Endothelial cell of umbilical vein (primary cell): ENCODE measurements at regions not wholly inside any gene's neighbourhood (a gene's known extent, or its start where the extent isn't known, plus 50 kb on each side); places are given as distances from the start of the nearest gene placed in this dataset.
"Not testable (repeated sequence)": the region's sequence is repeated elsewhere in the genome, so short reads cannot be mapped to it uniquely, and the experiment has no call there.

Source experiments
- BruUV-seq: library from RNA; stranded (reverse); fragments of 400-500 nt; replicated peaks from 2 replicates; lab custom pipeline; 2021; lab: Mats Ljungman, UMichigan
- CTCF ChIA-PET: fragments of 300-600, 350-600 bp; sonication (Branson Sonifier 250); formaldehyde crosslinking; loops from one replicate; lab custom pipeline; 2021; ENCODE audit warnings: antibody characterized with exemption, inconsistent platforms; lab: Charles Lee
- POLR2A ChIA-PET: fragments of 300-600, 350-600 bp; sonication (Branson Sonifier 250); formaldehyde crosslinking; loops from one replicate; lab custom pipeline; 2021; ENCODE audit warnings: antibody characterized with exemption, inconsistent platforms; lab: Charles Lee
- DNase-seq: peaks from one replicate; pipeline ENCODE4 v3.0.0-alpha.2; 2011; ENCODE audit warnings: low read depth, low spot score
- FAIRE-seq: peaks from 2 replicates; lab custom pipeline; 2011; peaks lifted over from hg19 to GRCh38; lab: Jason Lieb, UNC
- H2AFZ ChIP-seq: 2 replicates; pipeline ENCODE4 v1.6.0; 2012; ENCODE audit warnings: low read depth, low read length, control low read depth, inconsistent platforms
- H3K27ac ChIP-seq: 2 replicates; pipeline ENCODE4 v1.5.1; 2011; ENCODE audit warnings: low read depth, mild to moderate bottlenecking, control low read depth, low read length, moderate library complexity; ENCODE audit not compliant: insufficient read depth
- H3K27me3 ChIP-seq, 2 experiments: 2 replicates each; pipeline versions ENCODE4 v1.6.0 to v1.6.1; 2011; ENCODE audit warnings: low read length in 2 of 2, mixed read lengths in 1 of 2; ENCODE audit not compliant: control insufficient read depth in 2 of 2, insufficient read depth in 2 of 2
- H3K36me3 ChIP-seq, 2 experiments: 2 replicates in 1 of 2; 3 replicates in 1 of 2; pipeline ENCODE4 v1.5.1; 2011; ENCODE audit warnings: low read length in 2 of 2, mild to moderate bottlenecking in 1 of 2, moderate library complexity in 1 of 2; ENCODE audit not compliant: control insufficient read depth in 2 of 2, insufficient read depth in 2 of 2; ENCODE audit errors: extremely low read depth in 1 of 2
- H3K4me1 ChIP-seq: 3 replicates; pipeline ENCODE4 v1.5.1; 2011; ENCODE audit warnings: mild to moderate bottlenecking, low read length; ENCODE audit not compliant: control insufficient read depth, insufficient read depth; ENCODE audit errors: extremely low read depth
- H3K4me2 ChIP-seq: 2 replicates; pipeline ENCODE4 v1.6.1; 2011; ENCODE audit warnings: low read length, control low read depth, mixed read lengths; ENCODE audit not compliant: insufficient read depth
- H3K4me3 ChIP-seq, 3 experiments: fragments of 200-600 bp in 1 of 3; sonication (generic), shearing (Covaris generic) in 1 of 3; replicated peaks in 1 of 3; 2 replicates each; pipeline ENCODE4 v1.5.1; 2011 to 2016; ENCODE audit warnings: control low read depth in 3 of 3, low read length in 3 of 3, mild to moderate bottlenecking in 2 of 3, inconsistent platforms in 1 of 3, low read depth in 1 of 3, moderate library complexity in 1 of 3; ENCODE audit not compliant: insufficient read depth in 1 of 3
- H3K79me2 ChIP-seq: 2 replicates; pipeline ENCODE4 v1.6.0; 2012; ENCODE audit warnings: low read length, inconsistent platforms; ENCODE audit not compliant: control insufficient read depth, insufficient read depth
- H3K9ac ChIP-seq: replicated peaks from 2 replicates; pipeline ENCODE3; 2011; ENCODE audit warnings: low read length, control low read depth; ENCODE audit not compliant: insufficient read depth; ENCODE audit errors: extremely low read depth
- H3K9me1 ChIP-seq: replicated peaks from 3 replicates; pipeline ENCODE4 v1.6.0; 2011; ENCODE audit warnings: mild to moderate bottlenecking, low read length; ENCODE audit not compliant: control insufficient read depth, insufficient read depth; ENCODE audit errors: extremely low read depth
- H3K9me3 ChIP-seq: replicated peaks from 2 replicates; pipeline ENCODE4 v1.5.1; 2012; ENCODE audit warnings: low read length, inconsistent platforms; ENCODE audit not compliant: control insufficient read depth, insufficient read depth
- H4K20me1 ChIP-seq: replicated peaks from 2 replicates; pipeline ENCODE3; 2011; ENCODE audit warnings: mild to moderate bottlenecking, low read length; ENCODE audit not compliant: control insufficient read depth, insufficient read depth; ENCODE audit errors: extremely low read depth
- CTCF ChIP-seq, 2 donors: IDR thresholded peaks; 1 replicate in 1 of 2; 2 replicates in 1 of 2; pipeline ENCODE4 v1.5.1; 2011; ENCODE audit warnings: low read length in 2 of 2, mild to moderate bottlenecking in 2 of 2, moderate library complexity in 2 of 2, control low read depth in 1 of 2, inconsistent platforms in 1 of 2, low read depth in 1 of 2; ENCODE audit not compliant: insufficient read depth in 1 of 2; ENCODE audit errors: extremely low read depth in 1 of 2
- FOS ChIP-seq: IDR thresholded peaks from 2 replicates; pipeline ENCODE4 v1.6.1; 2011; ENCODE audit warnings: mild to moderate bottlenecking, low read length, moderate library complexity, borderline replicate concordance; ENCODE audit not compliant: insufficient read depth
- GATA2 ChIP-seq: IDR thresholded peaks from 2 replicates; pipeline ENCODE4 v1.7.0; 2011; ENCODE audit warnings: low read depth, mild to moderate bottlenecking, moderate library complexity, mixed read lengths, low read length; ENCODE audit not compliant: insufficient read length, insufficient read depth
- JUN ChIP-seq: IDR thresholded peaks from 2 replicates; pipeline ENCODE4 v1.6.1; 2011; ENCODE audit warnings: borderline replicate concordance, low read depth; ENCODE audit not compliant: insufficient read length, insufficient read depth
- MYC ChIP-seq: IDR thresholded peaks from one replicate; pipeline ENCODE4 v1.6.1; 2011; ENCODE audit warnings: mild to moderate bottlenecking, low read depth, low read length
- POLR2AphosphoS5 ChIP-seq: IDR thresholded peaks from 2 replicates; pipeline ENCODE4 v1.6.1; 2012; ENCODE audit warnings: low read depth, mild to moderate bottlenecking, control low read depth, low read length, moderate library complexity; ENCODE audit not compliant: insufficient read depth
- dilution Hi-C: fragments of 300-500 bp; cut with MboI; formaldehyde crosslinking; loops from one replicate; pipeline ENCODE4 v1.15.0; 2019; ENCODE audit warnings: low sequenced_read_pairs; ENCODE audit not compliant: extremely low pct_ligation_motif_present
- intact Hi-C: fragments of 100-400 bp; cut with micrococcal nuclease; formaldehyde crosslinking; loops from one replicate; pipeline ENCODE4 v1.10.0; 2022

- H3K4me1 ChIP-seq: peaks cover 6% of the 10 kb centered on the region
- no peak overlapping the region for H3K4me3 ChIP-seq
- CTCF ChIA-PET: no interaction called here
- no peaks in the 10 kb centered on the region for H3K9me1 ChIP-seq
- POLR2A ChIA-PET: no interaction called here
- H4K20me1 ChIP-seq: no peaks in the 10 kb centered on the region
- no TSS peak for BruUV-seq
- TF ChIP-seq FOS (peak; percentile 97), MYC (no peak), JUN (peak; percentile 96), CTCF (IDR thresholded peaks at IDR 0.05; ENCODE audit: extremely low read depth in 1 of 2, insufficient read depth in 1 of 2, low read depth in 1 of 2, low read length in 2 of 2) (no peak), POLR2AphosphoS5 (peak; percentile 59), GATA2 (peak; percentile 94)
- no peaks in the 10 kb centered on the region for H3K79me2 ChIP-seq
- H3K36me3 ChIP-seq: no peaks in the 10 kb centered on the region
- no peak overlapping the region for H3K4me2 ChIP-seq
- H3K9ac ChIP-seq: peak overlapping the region; percentile 45
- peak overlapping the region; percentile 80 for H3K27ac ChIP-seq
- no peaks in the 10 kb centered on the region for H3K9me3 ChIP-seq
- no peaks in the 10 kb centered on the region for H3K27me3 ChIP-seq
- intact Hi-C loops: no loop called here
- FAIRE-seq: peak; percentile 91
- H2AFZ ChIP-seq: no peak overlapping the region
- dilution Hi-C loops: no loop called here
- DNase-seq: peak; percentile 90
These were observed 621.5 kb upstream of the ADGRL2 start for GRCh38 chr1:81179242-81179641.

GRCh38 chr1:81178431-81179093, 622.2 kb upstream of the ADGRL2 start:
- intact Hi-C loops, CTCF ChIA-PET: not testable (repeated sequence)

More at GRCh38 chr1:81178431-81179093, 622.2 kb upstream of the ADGRL2 start:
- H4K20me1 ChIP-seq, dilution Hi-C loops, H3K36me3 ChIP-seq, FAIRE-seq, H3K9me1 ChIP-seq, H2AFZ ChIP-seq, DNase-seq, H3K27me3 ChIP-seq, H3K79me2 ChIP-seq, POLR2A ChIA-PET, H3K4me1 ChIP-seq, BruUV-seq, H3K9me3 ChIP-seq, H3K4me2 ChIP-seq, H3K4me3 ChIP-seq: not testable (repeated sequence)
- H3K27ac ChIP-seq: peak overlapping the region; percentile 80
- H3K9ac ChIP-seq: peak overlapping the region; percentile 45
